ENCODE measurements at regions not wholly inside any gene's neighbourhood (a gene's known extent, or its start where the extent isn't known, plus 50 kb on each side); places are given as distances from the start of the nearest gene placed in this dataset.

DNA sequence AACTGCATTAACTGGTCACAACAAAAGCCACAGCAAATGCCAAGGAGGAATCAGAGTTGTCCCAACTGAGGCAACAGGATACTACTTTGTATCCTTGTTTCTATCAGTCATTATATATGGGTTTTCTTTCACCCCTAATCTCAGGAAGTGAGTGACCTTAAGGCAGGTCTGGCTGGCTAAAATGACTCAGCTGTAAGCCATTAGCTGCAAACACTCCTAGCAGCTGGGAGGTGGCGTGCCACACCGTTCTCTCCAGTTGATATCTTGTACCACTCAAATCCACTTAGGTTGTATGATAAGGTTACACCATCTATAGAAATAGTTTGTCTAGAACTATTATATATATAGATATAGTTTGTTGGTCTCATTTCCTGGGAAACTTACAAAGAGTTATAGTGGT, 171.1 kb upstream of the MC4R start:
- TF ChIP-seq, protein P1, sequence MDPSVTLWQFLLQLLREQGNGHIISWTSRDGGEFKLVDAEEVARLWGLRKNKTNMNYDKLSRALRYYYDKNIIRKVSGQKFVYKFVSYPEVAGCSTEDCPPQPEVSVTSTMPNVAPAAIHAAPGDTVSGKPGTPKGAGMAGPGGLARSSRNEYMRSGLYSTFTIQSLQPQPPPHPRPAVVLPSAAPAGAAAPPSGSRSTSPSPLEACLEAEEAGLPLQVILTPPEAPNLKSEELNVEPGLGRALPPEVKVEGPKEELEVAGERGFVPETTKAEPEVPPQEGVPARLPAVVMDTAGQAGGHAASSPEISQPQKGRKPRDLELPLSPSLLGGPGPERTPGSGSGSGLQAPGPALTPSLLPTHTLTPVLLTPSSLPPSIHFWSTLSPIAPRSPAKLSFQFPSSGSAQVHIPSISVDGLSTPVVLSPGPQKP (IDR thresholded peaks at IDR 0.05; ENCODE audit: borderline replicate concordance, low read depth, low read length), result no peak
- TF ChIP-seq, protein P2, sequence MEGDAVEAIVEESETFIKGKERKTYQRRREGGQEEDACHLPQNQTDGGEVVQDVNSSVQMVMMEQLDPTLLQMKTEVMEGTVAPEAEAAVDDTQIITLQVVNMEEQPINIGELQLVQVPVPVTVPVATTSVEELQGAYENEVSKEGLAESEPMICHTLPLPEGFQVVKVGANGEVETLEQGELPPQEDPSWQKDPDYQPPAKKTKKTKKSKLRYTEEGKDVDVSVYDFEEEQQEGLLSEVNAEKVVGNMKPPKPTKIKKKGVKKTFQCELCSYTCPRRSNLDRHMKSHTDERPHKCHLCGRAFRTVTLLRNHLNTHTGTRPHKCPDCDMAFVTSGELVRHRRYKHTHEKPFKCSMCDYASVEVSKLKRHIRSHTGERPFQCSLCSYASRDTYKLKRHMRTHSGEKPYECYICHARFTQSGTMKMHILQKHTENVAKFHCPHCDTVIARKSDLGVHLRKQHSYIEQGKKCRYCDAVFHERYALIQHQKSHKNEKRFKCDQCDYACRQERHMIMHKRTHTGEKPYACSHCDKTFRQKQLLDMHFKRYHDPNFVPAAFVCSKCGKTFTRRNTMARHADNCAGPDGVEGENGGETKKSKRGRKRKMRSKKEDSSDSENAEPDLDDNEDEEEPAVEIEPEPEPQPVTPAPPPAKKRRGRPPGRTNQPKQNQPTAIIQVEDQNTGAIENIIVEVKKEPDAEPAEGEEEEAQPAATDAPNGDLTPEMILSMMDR (conservative IDR thresholded peaks at IDR 0.05; ENCODE audit: low read depth, low read length), result no peak
- no peak for TF ChIP-seq RFX5 (IDR thresholded peaks at IDR 0.05; ENCODE audit: low read depth, low read length)
- TF ChIP-seq RCOR1 (IDR thresholded peaks at IDR 0.05; ENCODE audit: insufficient replicate concordance, low read length), result no peak
- no peak for TF ChIP-seq POLR2A (IDR thresholded peaks at IDR 0.05; ENCODE audit: low read depth, low read length)
- no peak for TF ChIP-seq CEBPB (IDR thresholded peaks at IDR 0.05; ENCODE audit: low read depth, low read length)
- TF ChIP-seq, protein P3, sequence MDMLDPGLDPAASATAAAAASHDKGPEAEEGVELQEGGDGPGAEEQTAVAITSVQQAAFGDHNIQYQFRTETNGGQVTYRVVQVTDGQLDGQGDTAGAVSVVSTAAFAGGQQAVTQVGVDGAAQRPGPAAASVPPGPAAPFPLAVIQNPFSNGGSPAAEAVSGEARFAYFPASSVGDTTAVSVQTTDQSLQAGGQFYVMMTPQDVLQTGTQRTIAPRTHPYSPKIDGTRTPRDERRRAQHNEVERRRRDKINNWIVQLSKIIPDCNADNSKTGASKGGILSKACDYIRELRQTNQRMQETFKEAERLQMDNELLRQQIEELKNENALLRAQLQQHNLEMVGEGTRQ (IDR thresholded peaks at IDR 0.05; ENCODE audit: low read depth, low read length), result no peak

All from IMR-90 (cell line).